Mesendoderm (in vitro differentiated cells): ENCODE measurements at regions not wholly inside any gene's neighbourhood (a gene's known extent, or its start where the extent isn't known, plus 50 kb on each side); places are given as distances from the start of the nearest gene placed in this dataset.

Experiments used
- DNase-seq: peaks from one replicate; pipeline ENCODE4 v3.0.0; 2013
- H2AK5ac ChIP-seq: 2 replicates; pipeline ENCODE4 v1.6.1; 2013; ENCODE audit warnings: low read length, inconsistent platforms
- H2BK120ac ChIP-seq: 2 replicates; pipeline ENCODE4 v1.6.1; 2013; ENCODE audit warnings: low read depth, mild to moderate bottlenecking, low read length, moderate library complexity, mixed read lengths
- H2BK15ac ChIP-seq: replicated peaks from 2 replicates; pipeline ENCODE4 v1.6.1; 2013; ENCODE audit warnings: low read depth, mild to moderate bottlenecking, moderate library complexity
- H2BK5ac ChIP-seq: 2 replicates; pipeline ENCODE4 v1.6.1; 2013; ENCODE audit warnings: low read length, inconsistent platforms
- H3K18ac ChIP-seq: 2 replicates; pipeline ENCODE4 v1.6.1; 2013; ENCODE audit warnings: mild to moderate bottlenecking, low read length, mixed read lengths
- H3K23ac ChIP-seq: one replicate; pipeline ENCODE4 v1.6.1; 2013; ENCODE audit warnings: low read length
- H3K27ac ChIP-seq: 2 replicates; pipeline ENCODE4 v1.5.1; 2013; ENCODE audit warnings: low read depth, mild to moderate bottlenecking, inconsistent platforms, low read length, moderate library complexity
- H3K27me3 ChIP-seq: 2 replicates; pipeline ENCODE4 v1.6.1; 2013; ENCODE audit warnings: low read length, control low read depth, mild to moderate bottlenecking, inconsistent platforms; ENCODE audit not compliant: insufficient read depth, poor library complexity
- H3K36me3 ChIP-seq: 2 replicates; pipeline ENCODE4 v1.6.1; 2013; ENCODE audit warnings: low read length, inconsistent platforms; ENCODE audit not compliant: control insufficient read depth, insufficient read depth
- H3K4ac ChIP-seq: one replicate; pipeline ENCODE4 v1.6.1; 2013; ENCODE audit warnings: low read depth, mild to moderate bottlenecking, low read length, moderate library complexity
- H3K4me1 ChIP-seq: 2 replicates; pipeline ENCODE4 v1.6.1; 2013; ENCODE audit warnings: low read depth, low read length, inconsistent platforms; ENCODE audit not compliant: control insufficient read depth
- H3K4me2 ChIP-seq: 2 replicates; pipeline ENCODE4 v1.6.1; 2013; ENCODE audit warnings: low read length
- H3K4me3 ChIP-seq: 2 replicates; pipeline ENCODE4 v1.5.1; 2013; ENCODE audit warnings: mild to moderate bottlenecking, low read length
- H3K56ac ChIP-seq: one replicate; pipeline ENCODE4 v1.6.1; 2013; ENCODE audit warnings: low read length
- H3K79me1 ChIP-seq: 2 replicates; pipeline ENCODE4 v1.6.1; 2013; ENCODE audit warnings: low read length, inconsistent platforms
- H3K79me2 ChIP-seq: 2 replicates; pipeline ENCODE4 v1.6.1; 2013; ENCODE audit warnings: mild to moderate bottlenecking, low read length; ENCODE audit not compliant: control insufficient read depth, insufficient read depth
- H3K9ac ChIP-seq: 2 replicates; pipeline ENCODE4 v1.6.1; 2013; ENCODE audit warnings: low read length, inconsistent platforms
- H4K5ac ChIP-seq: one replicate; pipeline ENCODE4 v1.6.1; 2013; ENCODE audit warnings: low read length
- H4K8ac ChIP-seq: one replicate; pipeline ENCODE4 v1.6.1; 2013; ENCODE audit warnings: low read depth, mild to moderate bottlenecking, control low read depth, low read length, moderate library complexity
- WGBS: extraction: QIAGEN DNeasy Blood & Tissue Kit; methylation state at CpG from one replicate; pipeline ENCODE4 v1.1.7; 2013; ENCODE audit warnings: low lambda C conversion rate, missing lambda C conversion rate; ENCODE audit not compliant: insufficient coverage; ENCODE audit errors: extremely low coverage; 5-methylcytosine and 5-hydroxymethylcytosine counted together

DNA sequence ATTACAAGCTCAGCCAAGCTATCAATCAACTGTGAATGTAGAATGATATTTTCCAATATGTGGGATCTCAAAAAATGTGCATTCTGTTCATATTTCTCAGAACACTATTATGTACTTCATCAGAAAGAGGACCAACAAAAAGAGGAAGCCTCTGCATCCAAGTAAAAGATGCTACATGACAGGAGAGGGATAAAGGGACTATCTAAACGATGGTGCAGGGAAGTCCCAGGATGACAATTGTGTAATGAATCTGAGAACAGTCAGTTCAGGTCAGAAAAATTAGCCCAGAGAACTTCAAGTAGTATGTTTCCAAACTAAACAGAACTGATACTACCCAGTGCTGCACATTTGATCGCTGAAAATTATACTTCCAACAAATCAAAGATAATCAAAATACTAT is 127.0 kb downstream of the ZNF330 start:
- H3K4me3 ChIP-seq, result no peak overlapping the region
- no peak overlapping the region for H3K18ac ChIP-seq
- H3K79me2 ChIP-seq, result no peaks in the 10 kb centered on the region
- H3K9ac ChIP-seq, result no peak overlapping the region
- H4K5ac ChIP-seq, result no peak overlapping the region
- no CpG with 5 or more reads among the region's 2 CpGs for WGBS
- no peak overlapping the region for H3K4me2 ChIP-seq
- no peak overlapping the region for H4K8ac ChIP-seq
- no peaks in the 10 kb centered on the region for H3K79me1 ChIP-seq
- H3K27me3 ChIP-seq, result no peaks in the 10 kb centered on the region
- no peak overlapping the region for H3K27ac ChIP-seq
- no peak overlapping the region for H3K4ac ChIP-seq
- H2BK5ac ChIP-seq, result no peak overlapping the region
- DNase-seq, result no peak
- no peak overlapping the region for H2AK5ac ChIP-seq
- H2BK120ac ChIP-seq, result no peak overlapping the region
- H3K23ac ChIP-seq, result no peak overlapping the region
- H3K56ac ChIP-seq, result no peak overlapping the region
- no peaks in the 10 kb centered on the region for H3K36me3 ChIP-seq
- H2BK15ac ChIP-seq, result no peak overlapping the region
- H3K4me1 ChIP-seq, result peaks cover 5% of the 10 kb centered on the region

- DNase-seq, result no peak
- no peak overlapping the region for H4K8ac ChIP-seq
- H3K27ac ChIP-seq, result no peak overlapping the region
- no peaks in the 10 kb centered on the region for H3K36me3 ChIP-seq
- H3K4ac ChIP-seq, result no peak overlapping the region
- H3K56ac ChIP-seq, result no peak overlapping the region
- no peak overlapping the region for H3K23ac ChIP-seq
- H4K5ac ChIP-seq, result no peak overlapping the region
- no peak overlapping the region for H2BK5ac ChIP-seq
- H3K4me1 ChIP-seq, result peaks cover 6% of the 10 kb centered on the region
- H3K18ac ChIP-seq, result no peak overlapping the region
- no peaks in the 10 kb centered on the region for H3K79me2 ChIP-seq
- H3K4me2 ChIP-seq, result no peak overlapping the region
- no peaks in the 10 kb centered on the region for H3K79me1 ChIP-seq
- no peak overlapping the region for H3K4me3 ChIP-seq
- H2BK15ac ChIP-seq, result no peak overlapping the region
- H2AK5ac ChIP-seq, result no peak overlapping the region
- H3K9ac ChIP-seq, result no peak overlapping the region
- WGBS, result no CpG with 5 or more reads among the region's 2 CpGs
- H3K27me3 ChIP-seq, result no peaks in the 10 kb centered on the region
- no peak overlapping the region for H2BK120ac ChIP-seq
These were observed 127.4 kb downstream of the ZNF330 start for GRCh38 chr4:141348125-141348524.

DNA sequence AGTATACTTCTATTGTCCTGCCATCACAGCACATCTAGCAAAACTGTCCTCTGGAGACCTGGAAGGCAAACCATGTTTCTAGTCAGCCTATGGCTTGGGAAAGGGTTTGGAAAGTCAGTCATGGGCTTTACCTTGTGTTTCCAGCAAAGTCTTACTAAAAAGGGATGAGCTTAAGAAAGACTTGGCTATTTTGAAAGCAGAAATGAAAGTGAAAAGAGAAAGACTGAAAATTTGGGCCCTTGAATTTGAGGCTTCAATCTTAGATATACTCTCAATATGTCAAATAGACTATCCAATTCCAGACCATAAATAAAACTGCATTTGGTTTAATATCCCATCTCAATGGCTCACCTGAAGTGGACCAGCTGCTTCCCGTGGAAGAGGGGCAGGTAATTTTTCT is 127.9 kb downstream of the ZNF330 start:
- Histone ChIP-seq H4K8ac (no peak overlapping the region), H3K4me1 (peaks cover 6% of the 10 kb centered on the region), H3K9ac (no peak overlapping the region), H4K5ac (no peak overlapping the region), H2BK120ac (no peak overlapping the region), H3K4me3 (no peak overlapping the region), H3K79me2 (no peaks in the 10 kb centered on the region), H2BK15ac (no peak overlapping the region), H3K36me3 (no peaks in the 10 kb centered on the region), H3K27me3 (no peaks in the 10 kb centered on the region), H3K23ac (no peak overlapping the region), H3K27ac (no peak overlapping the region), H3K79me1 (no peaks in the 10 kb centered on the region), H3K4ac (no peak overlapping the region), H2BK5ac (no peak overlapping the region), H3K56ac (no peak overlapping the region), H3K18ac (no peak overlapping the region), H3K4me2 (no peak overlapping the region), H2AK5ac (no peak overlapping the region)
- DNase-seq, result no peak
- WGBS, result no CpG with 5 or more reads among the region's 1 CpG

DNA sequence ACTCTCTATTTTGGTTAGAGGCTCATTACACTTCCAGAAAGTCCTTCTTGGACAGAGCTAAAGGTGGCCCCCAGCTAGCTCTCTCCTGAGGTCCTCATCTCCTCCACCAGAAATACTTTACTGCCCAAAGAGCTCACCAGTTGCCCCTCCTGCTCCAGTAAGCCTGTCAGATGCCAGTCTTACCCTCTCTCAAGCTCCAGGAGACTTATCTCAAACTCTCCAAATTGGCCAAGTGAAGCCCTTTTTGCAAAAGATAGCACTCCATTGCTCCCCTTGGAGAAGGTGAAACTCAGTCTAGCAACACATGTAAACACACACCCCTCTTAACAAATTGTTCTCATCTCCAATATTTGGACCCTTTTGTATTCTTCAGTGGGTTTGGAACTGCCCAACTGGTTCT is 128.5 kb downstream of the ZNF330 start:
- Histone ChIP-seq H3K79me2 (no peaks in the 10 kb centered on the region), H3K18ac (no peak overlapping the region), H4K8ac (no peak overlapping the region), H2BK5ac (no peak overlapping the region), H3K23ac (no peak overlapping the region), H3K27me3 (no peaks in the 10 kb centered on the region), H3K4me3 (no peak overlapping the region), H3K56ac (no peak overlapping the region), H3K36me3 (no peaks in the 10 kb centered on the region), H4K5ac (no peak overlapping the region), H2AK5ac (no peak overlapping the region), H3K4me1 (peaks cover 6% of the 10 kb centered on the region), H3K79me1 (no peaks in the 10 kb centered on the region), H3K9ac (no peak overlapping the region), H3K4me2 (no peak overlapping the region), H2BK120ac (no peak overlapping the region), H3K27ac (no peak overlapping the region), H2BK15ac (no peak overlapping the region), H3K4ac (no peak overlapping the region)
- no peak for DNase-seq

DNA sequence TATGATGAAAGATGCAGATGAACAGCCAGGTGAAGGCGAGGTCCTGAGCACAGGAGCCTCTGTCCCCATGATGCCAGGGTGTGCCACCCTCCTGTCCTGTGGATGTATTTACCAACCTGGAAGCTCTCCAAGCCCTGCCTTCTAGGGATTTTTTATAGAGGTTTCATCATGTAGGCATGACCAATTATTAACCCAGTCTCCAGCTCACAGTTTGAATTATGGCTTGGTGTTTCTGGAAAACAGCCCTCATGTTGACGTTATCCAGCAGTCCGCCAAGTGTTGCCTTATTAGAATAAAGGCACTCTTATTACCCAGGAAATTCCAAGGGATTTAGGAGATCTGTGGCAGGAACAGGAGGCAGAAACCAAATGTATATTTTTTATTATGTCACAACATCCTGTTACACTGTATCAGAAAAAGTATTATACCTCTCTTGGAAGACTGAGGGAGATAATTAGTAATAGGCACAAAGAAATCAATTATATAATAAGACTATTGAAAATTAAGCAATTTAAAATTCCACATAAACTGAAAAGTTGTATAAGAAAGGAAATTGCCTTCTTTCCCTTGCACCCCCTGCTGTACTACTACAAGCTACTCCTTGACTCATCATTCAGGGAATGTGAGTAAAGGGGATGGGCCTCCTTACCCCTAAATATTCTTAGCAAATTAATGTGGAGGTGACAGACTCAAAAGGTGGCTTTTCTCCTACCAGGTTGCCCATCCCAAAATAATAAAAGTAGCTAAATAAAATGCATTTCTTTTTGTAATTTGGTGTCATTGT is 129.6 kb downstream of the ZNF330 start:
- no peaks in the 10 kb centered on the region for H3K36me3 ChIP-seq
- H3K4me2 ChIP-seq, result no peak overlapping the region
- H3K4ac ChIP-seq, result peak overlapping the region; percentile 79
- H4K8ac ChIP-seq, result no peak overlapping the region
- H4K5ac ChIP-seq, result no peak overlapping the region
- DNase-seq, result peak; percentile 57
- H3K79me2 ChIP-seq, result no peaks in the 10 kb centered on the region
- H3K79me1 ChIP-seq, result no peaks in the 10 kb centered on the region
- no peak overlapping the region for H3K27ac ChIP-seq
- H3K4me3 ChIP-seq, result no peak overlapping the region
- no peak overlapping the region for H3K9ac ChIP-seq
- no CpG with 5 or more reads among the region's 3 CpGs for whole genome bisulfite sequencing
- H3K18ac ChIP-seq, result peak overlapping the region; percentile 25
- no peak overlapping the region for H3K23ac ChIP-seq
- no peaks in the 10 kb centered on the region for H3K27me3 ChIP-seq
- H3K4me1 ChIP-seq, result peaks cover 6% of the 10 kb centered on the region
- no peak overlapping the region for H3K56ac ChIP-seq
- H2BK120ac ChIP-seq, result no peak overlapping the region
- H2BK15ac ChIP-seq, result no peak overlapping the region
- no peak overlapping the region for H2BK5ac ChIP-seq
- no peak overlapping the region for H2AK5ac ChIP-seq

DNA sequence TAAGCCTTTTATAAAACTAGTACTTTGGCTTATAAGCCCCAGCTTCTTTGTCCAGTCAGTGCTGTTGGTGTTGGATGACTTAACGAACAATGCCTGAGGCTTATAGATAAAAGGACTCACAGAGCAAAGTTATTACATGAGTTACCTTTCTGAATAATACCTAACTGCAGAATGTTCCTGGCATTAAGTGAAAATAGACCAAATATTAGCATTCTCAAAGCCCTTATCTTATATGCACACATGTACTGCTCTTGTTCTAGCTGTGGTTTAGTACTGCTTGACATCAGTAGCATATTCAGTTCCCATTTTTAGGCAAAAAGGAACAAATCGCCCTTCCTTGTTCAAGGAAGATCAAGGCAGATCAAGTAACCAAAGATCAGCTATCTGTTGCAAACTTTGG is 131.6 kb downstream of the ZNF330 start:
- Histone ChIP-seq H3K36me3 (no peaks in the 10 kb centered on the region), H3K4me2 (no peak overlapping the region), H3K4me1 (peaks cover 6% of the 10 kb centered on the region), H3K79me2 (no peaks in the 10 kb centered on the region), H4K5ac (no peak overlapping the region), H3K9ac (no peak overlapping the region), H3K18ac (no peak overlapping the region), H3K79me1 (no peaks in the 10 kb centered on the region), H3K23ac (no peak overlapping the region), H4K8ac (no peak overlapping the region), H3K56ac (no peak overlapping the region), H3K27me3 (no peaks in the 10 kb centered on the region), H2AK5ac (peak overlapping the region; percentile 32), H3K4ac (no peak overlapping the region), H3K4me3 (no peak overlapping the region), H2BK15ac (peak overlapping the region; percentile 36), H2BK5ac (peak overlapping the region; percentile 61), H2BK120ac (no peak overlapping the region), H3K27ac (no peak overlapping the region)
- DNase-seq, result no peak
- WGBS, result no CpG with 5 or more reads among the region's 2 CpGs
